ENCODE measurements at regions not wholly inside any gene's neighbourhood (a gene's known extent, or its start where the extent isn't known, plus 50 kb on each side); places are given as distances from the start of the nearest gene placed in this dataset.

GRCh38 chr10:89887830-89888229 is 186.4 kb downstream of the KIF20B start:
- no peak for DNase-seq (ENCODE audit: low read depth)

GRCh38 chr10:89888321-89889070 is 187.1 kb downstream of the KIF20B start:
- no peak for DNase-seq (ENCODE audit: low read depth)

GRCh38 chr10:89889606-89890005 is 188.2 kb downstream of the KIF20B start:
- DNase-seq (ENCODE audit: low read depth), result no peak

- no peak for DNase-seq (ENCODE audit: low read depth)
These were observed 189.7 kb downstream of the KIF20B start for GRCh38 chr10:89891006-89891535.

DNA sequence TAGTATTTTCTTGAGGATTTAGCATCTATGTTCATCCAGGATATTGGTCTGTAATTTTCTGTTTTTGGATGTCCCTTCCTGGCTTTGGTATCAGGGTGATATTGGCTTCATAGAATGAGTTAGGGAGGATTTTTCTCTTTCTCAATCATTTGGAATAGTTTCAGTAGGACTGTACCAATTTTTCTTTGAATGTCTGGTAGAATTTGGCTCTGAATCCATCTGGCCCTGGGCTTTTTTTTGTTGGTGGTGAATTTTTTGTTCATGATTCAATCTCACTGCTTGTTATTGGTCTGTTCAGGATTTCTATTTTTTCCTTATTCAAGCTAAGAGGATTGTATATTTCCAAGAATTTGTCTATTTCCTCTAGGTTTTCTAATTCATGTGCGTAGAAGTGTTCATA is 192.7 kb downstream of the KIF20B start:
- DNase-seq (ENCODE audit: low read depth), result no peak

DNA sequence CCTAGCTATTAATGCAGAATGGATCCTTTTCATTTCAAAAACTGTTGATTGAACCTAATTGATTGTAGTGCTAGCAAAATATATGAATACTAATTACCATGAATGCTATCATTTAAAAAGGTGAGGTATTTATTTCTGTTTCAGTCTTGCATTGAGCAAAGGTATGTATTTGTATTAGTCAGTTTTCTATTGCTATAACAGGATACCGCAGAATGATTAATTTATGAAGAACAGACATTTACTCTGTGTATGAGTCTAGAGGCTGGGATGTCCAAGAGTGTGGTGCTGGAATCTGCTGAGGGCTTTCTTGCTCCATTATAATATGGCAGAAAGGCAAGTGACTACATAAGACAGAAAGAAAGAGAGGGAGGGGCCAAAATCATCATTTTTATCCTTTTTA is 199.2 kb downstream of the KIF20B start:
- no peak for DNase-seq (ENCODE audit: low read depth)

DNA sequence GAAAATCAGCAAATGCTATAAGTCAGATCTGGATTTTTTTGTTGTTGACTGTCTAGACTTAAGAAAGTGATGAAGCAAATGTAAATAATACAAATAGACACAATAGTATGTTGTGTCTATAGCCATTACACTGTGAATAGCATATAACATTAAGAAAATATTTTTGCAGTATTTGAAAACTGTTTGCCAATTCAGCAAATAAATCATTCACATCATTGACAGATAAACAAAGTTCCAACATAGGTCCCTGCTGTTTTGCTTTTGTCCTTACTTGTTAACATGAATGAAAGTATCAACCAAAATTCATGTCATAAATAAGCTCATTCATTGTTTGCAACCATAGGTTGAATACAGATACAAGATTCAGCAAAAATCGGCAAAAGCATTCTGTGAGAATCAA is 200.5 kb downstream of the KIF20B start:
- DNase-seq (ENCODE audit: low read depth), result no peak

- DNase-seq (ENCODE audit: low read depth), result no peak
These were observed 203.4 kb downstream of the KIF20B start for GRCh38 chr10:89904755-89905154.

DNA sequence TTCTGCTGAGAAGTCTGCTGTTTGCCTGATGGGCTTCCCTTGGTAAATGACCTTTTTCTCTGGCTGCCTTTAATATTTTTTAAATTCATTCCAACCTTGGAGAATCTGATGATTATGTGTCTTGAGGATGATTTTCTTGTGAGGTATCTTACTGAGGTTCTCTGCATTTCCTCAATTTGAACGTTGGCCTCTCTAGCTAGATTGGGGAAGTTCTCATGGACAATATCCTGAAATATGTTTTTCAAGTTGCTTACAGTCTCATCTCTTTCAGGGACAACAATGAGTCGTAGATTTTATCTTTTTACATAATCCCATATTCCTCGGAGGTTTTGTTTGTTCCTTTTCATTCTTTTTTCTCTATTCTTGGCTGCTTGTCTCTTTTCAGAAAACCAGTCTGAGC is 208.4 kb downstream of the KIF20B start:
- DNase-seq (ENCODE audit: low read depth), result no peak

DNA sequence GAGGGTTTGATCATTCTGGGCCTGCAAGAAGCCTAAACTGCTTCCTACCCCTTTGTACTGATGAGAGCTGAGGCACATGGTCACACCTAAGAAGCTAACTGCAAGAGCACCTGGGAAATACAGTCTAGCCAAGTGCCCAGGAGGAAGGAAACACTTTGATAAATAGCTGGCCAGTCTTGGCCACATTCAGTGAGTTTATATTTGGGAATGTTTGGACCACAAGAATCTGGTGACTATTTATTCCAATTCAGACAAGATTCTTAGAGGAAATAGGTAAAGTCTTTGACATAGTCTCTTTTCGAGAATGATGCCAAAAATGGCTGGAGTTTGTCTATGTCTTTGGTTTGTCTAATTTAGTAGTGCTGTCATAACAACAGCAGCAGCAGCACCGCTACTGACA is 213.6 kb downstream of the KIF20B start:
- no peak for DNase-seq (ENCODE audit: low read depth)

- no peak for DNase-seq (ENCODE audit: low read depth)
These were observed 214.6 kb downstream of the KIF20B start for GRCh38 chr10:89915968-89916367.

GRCh38 chr10:89916468-89917215 is 215.3 kb downstream of the KIF20B start:
- DNase-seq (ENCODE audit: low read depth), result no peak

- DNase-seq (ENCODE audit: low read depth), result peak; percentile 23
These were observed 220.0 kb downstream of the KIF20B start for GRCh38 chr10:89921403-89921802.

- no peak for DNase-seq (ENCODE audit: low read depth)
These were observed 222.3 kb downstream of the KIF20B start for GRCh38 chr10:89923661-89924060.

- DNase-seq (ENCODE audit: low read depth), result no peak
These were observed 222.9 kb downstream of the KIF20B start for GRCh38 chr10:89924261-89924660.

GRCh38 chr10:89926736-89927135 is 225.3 kb downstream of the KIF20B start:
- DNase-seq (ENCODE audit: low read depth), result no peak

DNA sequence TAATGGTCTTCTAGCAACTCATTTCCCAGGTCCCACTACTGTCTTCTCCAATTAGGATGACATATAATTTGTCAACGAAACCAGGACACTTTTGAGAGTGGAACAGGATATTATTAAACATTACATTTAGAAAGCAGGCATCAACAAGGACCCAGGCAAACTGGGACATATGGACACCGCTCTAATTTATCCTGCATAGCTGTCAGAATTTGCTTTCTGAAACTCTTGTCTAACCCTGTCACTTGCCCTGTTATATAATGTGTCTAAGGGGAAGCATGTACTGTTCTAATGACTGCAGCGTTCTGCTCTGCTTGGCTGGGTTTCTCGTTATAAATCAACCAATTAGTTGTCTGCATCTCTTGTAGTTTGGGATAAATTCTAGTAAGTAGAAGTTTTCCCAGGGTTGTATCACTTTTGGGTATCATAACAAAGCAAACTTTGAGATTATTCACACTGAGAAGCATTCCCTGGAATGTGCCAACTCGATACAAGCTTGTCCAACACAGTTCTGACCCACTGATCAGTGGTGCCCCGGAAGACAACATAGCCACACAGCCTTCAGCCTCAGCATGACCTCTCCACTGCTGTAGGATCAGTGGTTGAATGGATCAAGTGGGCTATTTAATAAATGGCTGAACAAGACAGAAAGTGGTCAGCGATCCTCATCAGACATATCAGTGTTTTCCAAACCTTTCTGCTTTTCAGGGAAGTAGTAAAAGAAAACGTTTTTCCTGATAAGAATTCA is 228.1 kb downstream of the KIF20B start:
- DNase-seq (ENCODE audit: low read depth), result no peak

DNA sequence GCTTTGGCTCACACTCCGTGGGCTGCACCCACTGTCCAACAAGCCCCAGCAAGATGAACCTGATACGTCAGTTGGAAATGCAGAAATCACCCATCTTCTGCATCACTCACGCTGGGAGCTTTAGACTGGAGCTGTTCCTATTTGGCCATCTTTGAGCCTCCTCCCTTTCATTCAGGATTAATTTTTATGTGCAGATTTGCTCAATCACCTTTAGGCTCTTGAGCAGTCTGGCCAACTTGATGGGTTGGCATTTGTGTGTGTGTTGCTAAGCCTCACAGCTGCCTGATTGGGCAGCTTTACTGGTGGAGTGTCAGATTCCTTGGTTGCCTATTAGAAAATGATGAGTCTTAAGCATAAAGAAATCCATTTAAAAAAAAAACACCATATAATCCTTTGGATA is 236.1 kb downstream of the KIF20B start:
- DNase-seq (ENCODE audit: low read depth), result no peak

GRCh38 chr10:89940076-89940475 is 238.7 kb downstream of the KIF20B start:
- no peak for DNase-seq (ENCODE audit: low read depth)

GRCh38 chr10:89942217-89942616 is 240.8 kb downstream of the KIF20B start:
- no peak for DNase-seq (ENCODE audit: low read depth)

GRCh38 chr10:89944138-89944537 is 242.7 kb downstream of the KIF20B start:
- no peak for DNase-seq (ENCODE audit: low read depth)

GRCh38 chr10:89946106-89946505 is 244.7 kb downstream of the KIF20B start:
- no peak for DNase-seq (ENCODE audit: low read depth)

DNA sequence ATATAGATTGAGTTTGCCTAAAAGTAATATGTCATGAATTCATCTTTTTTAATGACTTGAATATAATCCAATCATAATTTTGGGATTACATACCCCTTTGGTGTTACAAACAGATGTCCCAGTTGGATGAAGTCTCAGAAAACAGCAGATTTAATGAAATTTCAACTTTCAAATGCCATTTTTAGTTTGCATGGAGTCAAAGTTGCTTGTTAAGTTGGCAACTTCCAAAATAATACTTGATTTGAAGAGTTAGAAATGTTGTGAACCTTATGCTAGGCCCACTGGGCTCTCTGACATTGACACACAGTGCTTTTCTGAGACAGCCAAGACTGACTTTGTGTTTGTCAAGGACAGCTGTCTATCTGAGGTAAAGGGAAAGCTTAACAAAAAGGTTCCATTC is 248.1 kb downstream of the KIF20B start:
- DNase-seq (ENCODE audit: low read depth), result no peak

All from non-pigmented ciliary epithelial cell (primary cell).